A549 (cell line): ENCODE measurements at regions not wholly inside any gene's neighbourhood (a gene's known extent, or its start where the extent isn't known, plus 50 kb on each side); places are given as distances from the start of the nearest gene placed in this dataset.

ENCODE experiments used
- ATAC-seq, 2 experiments: fragments of 200-7000 bp in 1 of 2; fragments of >200 bp in 1 of 2; cut with Nextera tagmentation in 1 of 2; cut with Tn5 transposase in 1 of 2; 3 replicates each; pipeline versions ENCODE4 v1.8.0 to v1.9.1; 2018 to 2020; ENCODE audit warnings: mild to moderate bottlenecking in 1 of 2, moderate library complexity in 1 of 2
- CTCF ChIA-PET: fragments of 300-600 bp; sonication (Branson Sonifier 250); formaldehyde crosslinking; extraction: SDS; loops from one replicate; lab custom pipeline; 2021; ENCODE audit warnings: antibody characterized with exemption, inconsistent platforms; lab: Yijun Ruan, JAX
- POLR2A ChIA-PET: fragments of 350-600 bp; formaldehyde crosslinking; extraction: SDS; loops from one replicate; lab custom pipeline; 2021; ENCODE audit warnings: antibody characterized with exemption, inconsistent platforms; lab: Yijun Ruan, JAX
- DNase-seq, 2 experiments: peaks; one replicate each; pipeline versions ENCODE4 v3.0.0 to v3.0.0-alpha.2; 2011 to 2016; ENCODE audit warnings: low read depth in 1 of 2, low spot score in 1 of 2
- FAIRE-seq: peaks from 2 replicates; lab custom pipeline; 2011; peaks lifted over from hg19 to GRCh38; lab: Jason Lieb, UNC
- H3K27ac ChIP-seq, 2 experiments: fragments of >200 bp; sonication (Bioruptor Twin); formaldehyde crosslinking; 3 replicates each; pipeline ENCODE4 v1.5.1; 2016 to 2017
- H3K4me1 ChIP-seq: fragments of >200 bp; sonication (Bioruptor Twin); formaldehyde crosslinking; 3 replicates; pipeline ENCODE4 v1.6.1; 2016
- H3K4me2 ChIP-seq: fragments of >200 bp; sonication (Bioruptor Twin); formaldehyde crosslinking; 3 replicates; pipeline ENCODE4 v1.6.1; 2016
- H3K4me3 ChIP-seq: fragments of >200 bp; sonication (Bioruptor Twin); formaldehyde crosslinking; 3 replicates; pipeline ENCODE4 v1.5.1; 2016
- H3K9me3 ChIP-seq: fragments of >200 bp; sonication (Bioruptor Twin); formaldehyde crosslinking; 3 replicates; pipeline ENCODE4 v1.6.1; 2016
- BCL3 ChIP-seq: fragments of >200 bp; sonication (Bioruptor Twin); formaldehyde crosslinking; IDR thresholded peaks from 3 replicates; pipeline ENCODE4 v1.6.1; 2016
- CBX2 ChIP-seq: fragments of 200-600 bp; sonication (generic); IDR thresholded peaks from 2 replicates; pipeline ENCODE4 v1.6.1; 2016; ENCODE audit warnings: low read depth, mild to moderate bottlenecking, borderline replicate concordance
- CBX8 ChIP-seq: fragments of 200-600 bp; sonication (generic); IDR thresholded peaks from 2 replicates; pipeline ENCODE4 v1.6.1; 2016
- FOSL2 ChIP-seq, 2 experiments: fragments of 450-650 bp in 1 of 2; fragments of >200 bp in 1 of 2; sonication (Bioruptor Twin) in 1 of 2; formaldehyde crosslinking; IDR thresholded peaks; 2 replicates each; pipeline versions ENCODE4 v1.5.0 to v1.6.1; 2016 to 2020; ENCODE audit warnings: mild to moderate bottlenecking in 1 of 2, moderate library complexity in 1 of 2
- HOXA7 ChIP-seq: fragments of 250-450 bp; sonication (Bioruptor Pico); IDR thresholded peaks from 2 replicates; pipeline ENCODE4 v1.5.0; 2020; ENCODE audit warnings: mild to moderate bottlenecking, moderate library complexity
- HOXB13 ChIP-seq: fragments of 250-450 bp; sonication (Bioruptor Pico); IDR thresholded peaks from 2 replicates; pipeline ENCODE4 v1.5.0; 2020; ENCODE audit warnings: low read depth, mild to moderate bottlenecking, moderate library complexity
- JUNB ChIP-seq: fragments of >200 bp; sonication (Bioruptor Twin); formaldehyde crosslinking; IDR thresholded peaks from 2 replicates; pipeline ENCODE4 v1.6.1; 2016
- KDM1A ChIP-seq: fragments of 200-600 bp; sonication (generic); IDR thresholded peaks from 2 replicates; pipeline ENCODE4 v1.6.1; 2016; ENCODE audit warnings: low read depth, mild to moderate bottlenecking
- KDM5A ChIP-seq: fragments of 200-600 bp; sonication (generic); IDR thresholded peaks from 2 replicates; pipeline ENCODE4 v1.6.1; 2016; ENCODE audit warnings: antibody characterized with exemption, mild to moderate bottlenecking
- MAZ ChIP-seq: fragments of 150-350 bp; IDR thresholded peaks from 2 replicates; pipeline ENCODE4 v1.6.1; 2014; ENCODE audit warnings: antibody characterized with exemption, low read depth, low read length, borderline replicate concordance
- MYC ChIP-seq: IDR thresholded peaks from 2 replicates; pipeline ENCODE4 v1.6.1; 2012; ENCODE audit warnings: mild to moderate bottlenecking, inconsistent platforms, low read length, improper control_type of control experiment, borderline replicate concordance
- PHF8 ChIP-seq: fragments of 200-600 bp; sonication (generic); IDR thresholded peaks from 2 replicates; pipeline ENCODE4 v1.6.1; 2016; ENCODE audit warnings: low read depth, mild to moderate bottlenecking, antibody characterized with exemption, moderate library complexity, borderline replicate concordance
- POLR2A ChIP-seq: IDR thresholded peaks from 2 replicates; pipeline ENCODE4 v1.6.1; 2012; ENCODE audit warnings: mild to moderate bottlenecking, low read length
- POLR2AphosphoS2 ChIP-seq: conservative IDR thresholded peaks from 2 replicates; pipeline ENCODE4 v1.6.1; 2012; ENCODE audit warnings: low read length, improper control_type of control experiment, inconsistent platforms
- RAD21 ChIP-seq, 2 experiments: fragments of >200 bp in 1 of 2; sonication (Bioruptor Twin) in 1 of 2; formaldehyde crosslinking in 1 of 2; IDR thresholded peaks in 1 of 2; conservative IDR thresholded peaks in 1 of 2; 2 replicates in 1 of 2; 3 replicates in 1 of 2; pipeline ENCODE4 v1.6.1; 2012 to 2018; ENCODE audit warnings: inconsistent platforms in 1 of 2
- REST ChIP-seq: fragments of 200-600 bp; sonication (generic); IDR thresholded peaks from 2 replicates; pipeline ENCODE4 v1.6.1; 2016; ENCODE audit warnings: antibody characterized with exemption, mild to moderate bottlenecking, moderate library complexity
- RFX5 ChIP-seq: fragments of 450-650 bp; IDR thresholded peaks from 2 replicates; pipeline ENCODE4 v1.7.1; 2014; ENCODE audit warnings: antibody characterized with exemption, mild to moderate bottlenecking, moderate library complexity
- RNF2 ChIP-seq: fragments of 200-600 bp; sonication (generic); IDR thresholded peaks from 2 replicates; pipeline ENCODE4 v1.6.1; 2016; ENCODE audit warnings: low read depth, mild to moderate bottlenecking, antibody characterized with exemption, moderate library complexity, borderline replicate concordance
- TP53 ChIP-seq: fragments of 250-450 bp; sonication (Bioruptor Pico); IDR thresholded peaks from 2 replicates; pipeline ENCODE4 v1.5.0; 2021; ENCODE audit warnings: mild to moderate bottlenecking, moderate library complexity
- USF2 ChIP-seq: fragments of 450-650 bp; IDR thresholded peaks from 2 replicates; pipeline ENCODE4 v1.6.1; 2014; ENCODE audit warnings: antibody characterized with exemption
- ZC3H11A ChIP-seq: fragments of 450-650 bp; IDR thresholded peaks from 2 replicates; pipeline ENCODE4 v1.6.1; 2014; ENCODE audit warnings: antibody characterized with exemption, mild to moderate bottlenecking
- ZNF302 ChIP-seq: fragments of 250-450 bp; sonication (Bioruptor Pico); IDR thresholded peaks from 2 replicates; pipeline ENCODE4 v1.9.0; 2021; ENCODE audit warnings: inconsistent platforms, mild to moderate bottlenecking, moderate library complexity
- ZSCAN20 ChIP-seq: fragments of 250-450 bp; sonication (Bioruptor Pico); IDR thresholded peaks from 2 replicates; pipeline ENCODE4 v1.8.0; 2022; ENCODE audit warnings: mild to moderate bottlenecking, moderate library complexity
- WGBS: methylation state at CpG from one replicate; pipeline ENCODE4 v1.1.6; 2017; ENCODE audit errors: missing lambda C conversion rate; 5-methylcytosine and 5-hydroxymethylcytosine counted together
- TF ChIP-seq, protein P1 (sequence below): fragments of 250-450 bp; sonication (Bioruptor Pico); IDR thresholded peaks from 2 replicates; pipeline ENCODE4 v1.5.0; 2021; ENCODE audit warnings: mild to moderate bottlenecking, moderate library complexity, borderline replicate concordance
- TF ChIP-seq, protein P2 (sequence below): IDR thresholded peaks from 2 replicates; pipeline ENCODE4 v1.6.1; 2012
- TF ChIP-seq, protein P3 (sequence below): IDR thresholded peaks from 2 replicates; pipeline ENCODE4 v1.6.1; 2012

DNA sequence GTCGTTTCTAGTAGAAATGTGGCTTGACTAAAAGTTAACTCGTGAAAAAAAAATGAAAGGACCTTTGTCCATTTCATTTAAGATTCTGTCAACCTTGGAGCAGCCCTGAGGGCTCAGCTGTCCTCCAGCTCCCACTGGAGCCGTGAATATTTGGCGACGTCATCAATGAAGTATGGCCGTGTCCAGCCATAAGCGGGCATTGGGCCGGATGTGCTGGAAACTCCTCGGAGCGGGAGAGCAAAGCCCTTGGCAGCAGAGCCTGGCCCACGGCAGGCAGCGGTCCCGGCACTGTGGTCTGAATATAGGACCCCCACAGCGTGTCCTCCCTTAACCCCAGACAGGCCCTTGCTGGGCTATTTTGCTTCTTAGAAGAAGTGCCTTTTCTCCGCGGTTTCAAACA lies 50.0 kb downstream of the JAKMIP3 start:
- H3K4me3 ChIP-seq, result no peak overlapping the region
- FAIRE-seq (no peak), DNase-seq (no peak), ATAC-seq (no peak)
- TF ChIP-seq REST (no peak), CBX2 (no peak), KDM5A (no peak)
- H3K9me3 ChIP-seq, result no peaks in the 10 kb centered on the region
- no peak overlapping the region for H3K4me2 ChIP-seq
- no peaks in the 10 kb centered on the region for H3K4me1 ChIP-seq
- H3K27ac ChIP-seq, result no peak overlapping the region
- WGBS, result 89% methylated on average over 16 of the region's 16 CpGs
- ChIA-PET POLR2A (no interaction called here), CTCF (no interaction called here)

DNA sequence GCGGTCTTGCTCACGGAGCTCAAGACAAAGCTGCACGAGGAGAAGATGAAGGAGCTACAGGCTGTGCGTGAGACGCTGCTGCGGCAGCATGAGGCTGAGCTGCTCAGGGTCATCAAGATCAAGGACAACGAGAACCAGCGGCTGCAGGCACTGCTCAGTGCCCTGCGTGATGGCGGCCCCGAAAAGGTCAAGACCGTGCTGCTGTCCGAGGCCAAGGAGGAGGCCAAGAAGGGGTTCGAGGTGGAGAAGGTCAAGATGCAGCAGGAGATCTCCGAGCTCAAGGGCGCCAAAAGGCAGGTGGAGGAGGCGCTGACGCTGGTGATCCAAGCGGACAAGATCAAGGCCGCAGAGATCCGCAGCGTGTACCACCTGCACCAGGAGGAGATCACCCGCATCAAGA lies 51.4 kb downstream of the JAKMIP3 start:
- Histone ChIP-seq H3K4me3 (no peak overlapping the region), H3K9me3 (no peaks in the 10 kb centered on the region), H3K27ac (no peak overlapping the region), H3K4me2 (no peak overlapping the region), H3K4me1 (no peaks in the 10 kb centered on the region)
- POLR2A ChIA-PET, result no interaction called here
- FAIRE-seq, result no peak
- DNase-seq, result no peak
- CTCF ChIA-PET, result interaction anchor here (1.0 to 1.4 kb wide), 2 partner anchors 14 to 22 kb away, joined by 3 to 5 read pairs; no protein-coding TSS in a partner anchor
- no peak for ATAC-seq
- WGBS, result 96% methylated on average over 23 of the region's 23 CpGs
- TF ChIP-seq ZNF302 (no peak), KDM1A (no peak), PHF8 (no peak), POLR2A (no peak), TP53 (CRISPR knock-in tag) (no peak), ZC3H11A (no peak), POLR2AphosphoS2 (no peak), CBX2 (no peak), KDM5A (no peak), BCL3 (no peak), FOSL2 (IDR thresholded peaks at IDR 0.05) (no peak), FOSL2 (CRISPR knock-in tag; IDR thresholded peaks at IDR 0.05) (no peak)
- TF ChIP-seq, protein P1, sequence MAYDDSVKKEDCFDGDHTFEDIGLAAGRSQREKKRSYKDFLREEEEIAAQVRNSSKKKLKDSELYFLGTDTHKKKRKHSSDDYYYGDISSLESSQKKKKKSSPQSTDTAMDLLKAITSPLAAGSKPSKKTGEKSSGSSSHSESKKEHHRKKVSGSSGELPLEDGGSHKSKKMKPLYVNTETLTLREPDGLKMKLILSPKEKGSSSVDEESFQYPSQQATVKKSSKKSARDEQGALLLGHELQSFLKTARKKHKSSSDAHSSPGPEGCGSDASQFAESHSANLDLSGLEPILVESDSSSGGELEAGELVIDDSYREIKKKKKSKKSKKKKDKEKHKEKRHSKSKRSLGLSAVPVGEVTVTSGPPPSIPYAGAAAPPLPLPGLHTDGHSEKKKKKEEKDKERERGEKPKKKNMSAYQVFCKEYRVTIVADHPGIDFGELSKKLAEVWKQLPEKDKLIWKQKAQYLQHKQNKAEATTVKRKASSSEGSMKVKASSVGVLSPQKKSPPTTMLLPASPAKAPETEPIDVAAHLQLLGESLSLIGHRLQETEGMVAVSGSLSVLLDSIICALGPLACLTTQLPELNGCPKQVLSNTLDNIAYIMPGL (CRISPR knock-in tag), result no peak
- TF ChIP-seq, protein P2, sequence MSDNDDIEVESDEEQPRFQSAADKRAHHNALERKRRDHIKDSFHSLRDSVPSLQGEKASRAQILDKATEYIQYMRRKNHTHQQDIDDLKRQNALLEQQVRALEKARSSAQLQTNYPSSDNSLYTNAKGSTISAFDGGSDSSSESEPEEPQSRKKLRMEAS, result no peak

DNA sequence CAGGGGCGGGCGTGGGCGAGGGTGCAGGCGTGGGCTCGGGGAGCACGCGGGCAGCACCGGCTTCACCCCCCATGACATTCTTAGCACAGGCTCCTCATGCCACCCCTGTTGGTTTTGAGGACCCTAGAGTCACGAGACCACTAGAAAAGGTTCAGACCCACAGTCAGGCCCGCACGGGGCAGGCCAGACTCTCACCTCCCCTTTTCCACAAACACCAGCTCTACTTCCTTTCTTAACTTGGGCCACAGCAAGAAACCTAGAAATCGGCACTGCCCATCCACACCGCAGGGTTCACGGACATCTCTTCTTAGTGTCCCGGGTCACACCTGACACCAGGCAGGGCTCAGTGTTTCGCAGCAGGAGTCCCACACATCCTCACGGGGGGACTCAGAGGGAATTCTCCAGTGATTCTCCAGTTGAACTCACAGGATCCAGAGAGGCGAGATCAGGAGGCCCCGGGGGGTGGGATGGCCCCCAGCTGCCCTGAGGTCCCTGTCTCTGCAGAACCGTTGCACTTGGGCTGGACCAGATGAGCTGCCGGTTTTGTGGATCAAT lies 52.0 kb downstream of the JAKMIP3 start:
- Histone ChIP-seq H3K27ac (no peak overlapping the region), H3K4me1 (no peaks in the 10 kb centered on the region), H3K9me3 (no peaks in the 10 kb centered on the region), H3K4me3 (no peak overlapping the region), H3K4me2 (no peak overlapping the region)
- POLR2A ChIA-PET, result no interaction called here
- DNase-seq (no peak), ATAC-seq (no peak), FAIRE-seq (no peak)
- CTCF ChIA-PET, result interaction anchor here (1.0 to 1.4 kb wide), 3 partner anchors 14 to 25 kb away, joined by 3 to 5 read pairs (median 3); no protein-coding TSS in a partner anchor
- WGBS, result 90% methylated on average over 12 of the region's 21 CpGs
- no peak for TF ChIP-seq RFX5
- TF ChIP-seq, protein P3, sequence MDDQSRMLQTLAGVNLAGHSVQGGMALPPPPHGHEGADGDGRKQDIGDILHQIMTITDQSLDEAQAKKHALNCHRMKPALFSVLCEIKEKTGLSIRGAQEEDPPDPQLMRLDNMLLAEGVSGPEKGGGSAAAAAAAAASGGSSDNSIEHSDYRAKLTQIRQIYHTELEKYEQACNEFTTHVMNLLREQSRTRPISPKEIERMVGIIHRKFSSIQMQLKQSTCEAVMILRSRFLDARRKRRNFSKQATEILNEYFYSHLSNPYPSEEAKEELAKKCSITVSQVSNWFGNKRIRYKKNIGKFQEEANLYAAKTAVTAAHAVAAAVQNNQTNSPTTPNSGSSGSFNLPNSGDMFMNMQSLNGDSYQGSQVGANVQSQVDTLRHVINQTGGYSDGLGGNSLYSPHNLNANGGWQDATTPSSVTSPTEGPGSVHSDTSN, result no peak
- no peak for TF ChIP-seq RAD21 (conservative IDR thresholded peaks at IDR 0.05 in 1 of 2, IDR thresholded peaks at IDR 0.05 in 1 of 2)
- no peak for TF ChIP-seq ZSCAN20 (CRISPR knock-in tag)
- TF ChIP-seq HOXB13 (CRISPR knock-in tag), result no peak
- no peak for TF ChIP-seq RNF2
- no peak for TF ChIP-seq USF2
- TF ChIP-seq MAZ, result no peak
- no peak for TF ChIP-seq JUNB
- TF ChIP-seq CBX8, result no peak
- TF ChIP-seq POLR2A, result no peak
- no peak for TF ChIP-seq HOXA7 (CRISPR knock-in tag)
- no peak for TF ChIP-seq MYC
- no peak for TF ChIP-seq PHF8
